H9 (cell line): ENCODE measurements at regions not wholly inside any gene's neighbourhood (a gene's known extent, or its start where the extent isn't known, plus 50 kb on each side); places are given as distances from the start of the nearest gene placed in this dataset.

ENCODE experiments used
- DNase-seq: peaks from one replicate; pipeline ENCODE4 v3.0.0-alpha.2; 2017
- H2AFZ ChIP-seq: one replicate; pipeline ENCODE4 v1.6.1; 2013; ENCODE audit warnings: mild to moderate bottlenecking, low read length, control low read depth, moderate library complexity
- H2AK5ac ChIP-seq: 2 replicates; pipeline ENCODE4 v1.6.1; 2013; ENCODE audit warnings: low read length, control low read depth, mixed read lengths; ENCODE audit not compliant: insufficient read length
- H2BK120ac ChIP-seq: one replicate; pipeline ENCODE4 v1.6.1; 2013; ENCODE audit warnings: low read depth, mild to moderate bottlenecking, low read length, control low read depth, inconsistent platforms; ENCODE audit not compliant: poor library complexity, severe bottlenecking
- H2BK12ac ChIP-seq: 2 replicates; pipeline ENCODE4 v1.6.1; 2013; ENCODE audit warnings: low read length, control low read depth, mixed read lengths, low read depth; ENCODE audit not compliant: insufficient read length
- H2BK15ac ChIP-seq: 2 replicates; pipeline ENCODE4 v1.6.1; 2013; ENCODE audit warnings: low read depth, low read length, control low read depth
- H2BK20ac ChIP-seq: one replicate; pipeline ENCODE4 v1.6.1; 2013; ENCODE audit warnings: low read depth, mild to moderate bottlenecking, low read length, control low read depth, inconsistent platforms; ENCODE audit not compliant: poor library complexity, severe bottlenecking
- H2BK5ac ChIP-seq: 2 replicates; pipeline ENCODE4 v1.6.1; 2013; ENCODE audit warnings: low read length, control low read depth, mixed read lengths; ENCODE audit not compliant: insufficient read length
- H3K14ac ChIP-seq: 2 replicates; pipeline ENCODE4 v1.6.1; 2013; ENCODE audit warnings: low read length, control low read depth; ENCODE audit not compliant: insufficient read depth
- H3K18ac ChIP-seq: 2 replicates; pipeline ENCODE4 v1.6.1; 2013; ENCODE audit warnings: low read depth, mild to moderate bottlenecking, mixed read lengths, low read length, control low read depth; ENCODE audit not compliant: insufficient read length
- H3K23ac ChIP-seq: 2 replicates; pipeline ENCODE4 v1.6.1; 2013; ENCODE audit warnings: low read length, control low read depth, mixed read lengths, low read depth; ENCODE audit not compliant: insufficient read length
- H3K23me2 ChIP-seq: 2 replicates; pipeline ENCODE4 v1.6.1; 2013; ENCODE audit warnings: low read depth, mild to moderate bottlenecking, mixed read lengths, low read length, control low read depth; ENCODE audit not compliant: insufficient read length, poor library complexity, severe bottlenecking
- H3K27ac ChIP-seq: 2 replicates; pipeline ENCODE4 v1.5.1; 2013; ENCODE audit warnings: low read length, control low read depth, mixed read lengths, low read depth; ENCODE audit not compliant: insufficient read length
- H3K27me3 ChIP-seq: 2 replicates; pipeline ENCODE4 v1.6.1; 2013; ENCODE audit warnings: low read length, control low read depth, inconsistent platforms; ENCODE audit not compliant: insufficient read depth
- H3K4ac ChIP-seq: 2 replicates; pipeline ENCODE4 v1.6.1; 2013; ENCODE audit warnings: low read depth, mild to moderate bottlenecking, control low read depth, inconsistent platforms, low read length, moderate library complexity
- H3K4me1 ChIP-seq: 2 replicates; pipeline ENCODE4 v1.6.1; 2013; ENCODE audit warnings: low read length, control low read depth, inconsistent platforms; ENCODE audit not compliant: insufficient read depth
- H3K4me2 ChIP-seq: 2 replicates; pipeline ENCODE4 v1.6.1; 2013; ENCODE audit warnings: low read length, control low read depth, mixed read lengths; ENCODE audit not compliant: insufficient read length, insufficient read depth
- H3K56ac ChIP-seq: 2 replicates; pipeline ENCODE4 v1.6.1; 2013; ENCODE audit warnings: low read depth, mild to moderate bottlenecking, mixed read lengths, low read length, control low read depth; ENCODE audit not compliant: insufficient read length
- H3K79me1 ChIP-seq: 2 replicates; pipeline ENCODE4 v1.6.1; 2013; ENCODE audit warnings: low read depth, mild to moderate bottlenecking, moderate library complexity, low read length, control low read depth, inconsistent platforms; ENCODE audit not compliant: insufficient read depth, poor library complexity, severe bottlenecking
- H3K79me2 ChIP-seq: 2 replicates; pipeline ENCODE4 v1.6.1; 2013; ENCODE audit warnings: low read length, control low read depth, inconsistent platforms; ENCODE audit not compliant: insufficient read depth
- H3K9ac ChIP-seq: 2 replicates; pipeline ENCODE4 v1.6.1; 2013; ENCODE audit warnings: low read length, control low read depth, mixed read lengths; ENCODE audit not compliant: insufficient read length; ENCODE audit errors: extremely low read depth
- H3K9me3 ChIP-seq: one replicate; pipeline ENCODE4 v1.6.1; 2013; ENCODE audit warnings: low read depth, low read length, inconsistent platforms; ENCODE audit not compliant: control insufficient read depth
- H3T11ph ChIP-seq: one replicate; pipeline ENCODE4 v1.6.1; 2013; ENCODE audit warnings: mild to moderate bottlenecking, low read length, control low read depth, inconsistent platforms
- H4K20me1 ChIP-seq: one replicate; pipeline ENCODE4 v1.6.1; 2013; ENCODE audit not compliant: control insufficient read depth, insufficient read length, insufficient read depth
- H4K5ac ChIP-seq: 2 replicates; pipeline ENCODE4 v1.6.1; 2013; ENCODE audit warnings: low read depth, mild to moderate bottlenecking, mixed read lengths, low read length, control low read depth; ENCODE audit not compliant: insufficient read length
- H4K8ac ChIP-seq: replicated peaks from 2 replicates; pipeline ENCODE4 v1.6.1; 2013; ENCODE audit warnings: low read length, control low read depth, mixed read lengths, low read depth; ENCODE audit not compliant: insufficient read length
- H4K91ac ChIP-seq: 2 replicates; pipeline ENCODE4 v1.6.1; 2013; ENCODE audit warnings: low read depth, mild to moderate bottlenecking, moderate library complexity, mixed read lengths, low read length, control low read depth; ENCODE audit not compliant: insufficient read length
- H3K27ac Mint-ChIP-seq, 3 experiments: 2 replicates in 2 of 3; 3 replicates in 1 of 3; pipeline ENCODE4 v1.8.0; 2020 to 2021; ENCODE audit warnings: mixed read lengths in 3 of 3, mild to moderate bottlenecking in 1 of 3, moderate library complexity in 1 of 3
- H3K27me3 Mint-ChIP-seq: 2 replicates; pipeline ENCODE4 v1.8.0; 2021; ENCODE audit warnings: low read depth, mild to moderate bottlenecking, moderate library complexity, mixed read lengths
- H3K36me3 Mint-ChIP-seq, 3 experiments: 2 replicates in 2 of 3; 3 replicates in 1 of 3; pipeline ENCODE4 v1.8.0; 2020 to 2021; ENCODE audit warnings: low read depth in 3 of 3, mixed read lengths in 3 of 3; ENCODE audit not compliant: insufficient read depth in 1 of 3
- H3K4me1 Mint-ChIP-seq, 2 experiments: 2 replicates each; pipeline ENCODE4 v1.8.0; 2020; ENCODE audit warnings: mixed read lengths in 2 of 2
- H3K4me3 Mint-ChIP-seq, 2 experiments: 2 replicates in 1 of 2; 3 replicates in 1 of 2; pipeline ENCODE4 v1.8.0; 2020 to 2021; ENCODE audit warnings: mild to moderate bottlenecking in 2 of 2, mixed read lengths in 2 of 2, moderate library complexity in 1 of 2
- H3K9me3 Mint-ChIP-seq, 2 experiments: 2 replicates in 1 of 2; 3 replicates in 1 of 2; pipeline ENCODE4 v1.8.0; 2020; ENCODE audit warnings: mild to moderate bottlenecking in 2 of 2, mixed read lengths in 2 of 2, moderate library complexity in 1 of 2
- WGBS: extraction: QIAGEN DNeasy Blood & Tissue Kit; methylation state at CpG from one replicate; pipeline ENCODE4 v1.1.7; 2013; ENCODE audit warnings: missing lambda C conversion rate, low lambda C conversion rate, mixed read lengths; ENCODE audit not compliant: insufficient read length; ENCODE audit errors: extremely low coverage; 5-methylcytosine and 5-hydroxymethylcytosine counted together
- TF ChIP-seq, protein P1 (sequence below): fragments of 200-600 bp; sonication (generic); conservative IDR thresholded peaks from 3 replicates; pipeline ENCODE4 v1.8.0; 2021; ENCODE audit warnings: antibody characterized with exemption, mild to moderate bottlenecking

DNA sequence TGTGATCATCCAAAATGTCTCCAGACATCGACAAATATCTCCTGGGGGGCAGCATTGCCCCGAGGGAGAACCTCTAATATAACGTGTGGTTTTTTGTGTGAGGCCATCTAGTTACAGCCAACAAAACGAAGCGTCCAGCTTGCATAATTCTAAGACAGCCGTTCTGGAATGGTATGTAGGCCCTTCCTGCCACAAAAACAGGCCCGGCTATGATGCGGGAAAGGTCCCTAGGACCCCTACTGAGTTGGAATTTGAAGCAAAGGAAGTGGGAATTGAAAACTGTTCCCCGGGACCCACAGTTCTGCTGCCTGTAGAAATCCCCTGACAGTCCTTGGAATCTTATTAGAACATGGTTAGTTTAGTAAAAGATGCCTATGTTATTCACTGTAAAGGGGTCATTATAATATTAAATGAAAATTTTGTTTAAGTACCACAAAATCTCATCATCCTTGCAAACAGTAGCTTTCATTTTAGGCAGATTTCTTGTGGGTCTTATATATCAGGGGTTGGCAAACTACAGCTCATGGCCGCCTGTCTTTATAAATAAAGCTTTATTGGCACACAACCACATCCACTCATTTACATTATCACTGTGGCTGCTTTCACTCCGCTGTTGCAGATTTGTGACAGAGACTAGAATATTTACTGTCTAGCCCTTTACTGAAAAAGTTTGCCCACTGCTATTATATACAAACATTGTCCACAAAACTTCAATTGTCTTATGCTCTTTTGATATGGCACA, 70.7 kb downstream of the MSX2 start:
- no peak overlapping the region for H3T11ph ChIP-seq
- Mint-ChIP-seq H3K4me3 (no peak overlapping the region), H3K9me3 (no peaks in the 10 kb centered on the region; a peak in 1 of 5 replicates), H3K27ac (no peak overlapping the region; a peak in 1 of 7 replicates), H3K27me3 (peaks cover 12% of the 10 kb centered on the region), H3K36me3 (no peaks in the 10 kb centered on the region), H3K4me1 (peaks cover 7 to 8% of the 10 kb centered on the region in 2 experiments)
- H3K79me2 ChIP-seq = no peaks in the 10 kb centered on the region
- no peaks in the 10 kb centered on the region for H3K9me3 ChIP-seq
- H3K27ac ChIP-seq = no peak overlapping the region
- H2AFZ ChIP-seq = no peak overlapping the region
- H4K91ac ChIP-seq = no peak overlapping the region
- H3K56ac ChIP-seq = no peak overlapping the region
- H3K4ac ChIP-seq = no peak overlapping the region
- TF ChIP-seq, protein P1, sequence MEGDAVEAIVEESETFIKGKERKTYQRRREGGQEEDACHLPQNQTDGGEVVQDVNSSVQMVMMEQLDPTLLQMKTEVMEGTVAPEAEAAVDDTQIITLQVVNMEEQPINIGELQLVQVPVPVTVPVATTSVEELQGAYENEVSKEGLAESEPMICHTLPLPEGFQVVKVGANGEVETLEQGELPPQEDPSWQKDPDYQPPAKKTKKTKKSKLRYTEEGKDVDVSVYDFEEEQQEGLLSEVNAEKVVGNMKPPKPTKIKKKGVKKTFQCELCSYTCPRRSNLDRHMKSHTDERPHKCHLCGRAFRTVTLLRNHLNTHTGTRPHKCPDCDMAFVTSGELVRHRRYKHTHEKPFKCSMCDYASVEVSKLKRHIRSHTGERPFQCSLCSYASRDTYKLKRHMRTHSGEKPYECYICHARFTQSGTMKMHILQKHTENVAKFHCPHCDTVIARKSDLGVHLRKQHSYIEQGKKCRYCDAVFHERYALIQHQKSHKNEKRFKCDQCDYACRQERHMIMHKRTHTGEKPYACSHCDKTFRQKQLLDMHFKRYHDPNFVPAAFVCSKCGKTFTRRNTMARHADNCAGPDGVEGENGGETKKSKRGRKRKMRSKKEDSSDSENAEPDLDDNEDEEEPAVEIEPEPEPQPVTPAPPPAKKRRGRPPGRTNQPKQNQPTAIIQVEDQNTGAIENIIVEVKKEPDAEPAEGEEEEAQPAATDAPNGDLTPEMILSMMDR = no peak
- no peak overlapping the region for H2BK5ac ChIP-seq
- H2BK15ac ChIP-seq = no peak overlapping the region
- H2BK20ac ChIP-seq = no peak overlapping the region
- no peaks in the 10 kb centered on the region for H3K79me1 ChIP-seq
- no peak overlapping the region for H4K8ac ChIP-seq
- no peak overlapping the region for H2BK120ac ChIP-seq
- peaks cover 2% of the 10 kb centered on the region for H3K23me2 ChIP-seq
- H3K9ac ChIP-seq = no peak overlapping the region
- no peaks in the 10 kb centered on the region; the same call in 1 of the 2 replicates for H3K4me1 ChIP-seq
- H3K14ac ChIP-seq = no peak overlapping the region
- H3K4me2 ChIP-seq = no peak overlapping the region
- no peaks in the 10 kb centered on the region for H4K20me1 ChIP-seq
- H3K23ac ChIP-seq = no peak overlapping the region
- no CpG with 5 or more reads among the region's 11 CpGs for WGBS
- H2BK12ac ChIP-seq = no peak overlapping the region
- DNase-seq = peak; percentile 41
- no peaks in the 10 kb centered on the region for H3K27me3 ChIP-seq
- H3K18ac ChIP-seq = no peak overlapping the region
- no peak overlapping the region for H4K5ac ChIP-seq
- H2AK5ac ChIP-seq = no peak overlapping the region
